Prostate gland (tissue), 2 donors: ENCODE measurements at regions not wholly inside any gene's neighbourhood (a gene's known extent, or its start where the extent isn't known, plus 50 kb on each side); places are given as distances from the start of the nearest gene placed in this dataset.

ENCODE experiments used
- CTCF ChIP-seq, 4 experiments: fragments of 200-600 bp in 2 of 4; fragments of 450-650 bp in 2 of 4; sonication (generic) in 2 of 4; IDR thresholded peaks; 1 replicate in 3 of 4; 2 replicates in 1 of 4; pipeline ENCODE4 v1.5.1; 2016 to 2019; ENCODE audit warnings: antibody characterized with exemption in 4 of 4, mild to moderate bottlenecking in 2 of 4, moderate library complexity in 2 of 4
- POLR2A ChIP-seq: fragments of 450-650 bp; IDR thresholded peaks from one replicate; pipeline ENCODE4 v1.6.1; 2016; ENCODE audit warnings: antibody characterized with exemption, mild to moderate bottlenecking

GRCh38 chr4:121237069-121237399 lies 72.9 kb upstream of the TNIP3 start:
- TF ChIP-seq CTCF (IDR thresholded peaks at IDR 0.05) (no peak), POLR2A (no peak)
